ENCODE measurements at regions not wholly inside any gene's neighbourhood (a gene's known extent, or its start where the extent isn't known, plus 50 kb on each side); places are given as distances from the start of the nearest gene placed in this dataset.

- no peak for TF ChIP-seq CTCF (IDR thresholded peaks at IDR 0.05)
- Mint-ChIP-seq H3K4me1 (no peaks in the 10 kb centered on the region), H3K9me3 (no peaks in the 10 kb centered on the region), H3K27ac (no peak overlapping the region), H3K27me3 (no peaks in the 10 kb centered on the region), H3K4me3 (no peak overlapping the region), H3K36me3 (ENCODE audit: low read depth) (no peaks in the 10 kb centered on the region)
- ChIA-PET POLR2A (no interaction called here), CTCF (no interaction called here)
- DNase-seq (no peak), ATAC-seq (ENCODE audit: low read depth) (no peak)
- intact Hi-C loops (cut with micrococcal nuclease): no loop called here
These were observed 258.9 kb downstream of the ICOS start for GRCh38 chr2:204195498-204195897.

GRCh38 chr2:204197336-204198005, 260.9 kb downstream of the ICOS start:
- TF ChIP-seq CTCF (IDR thresholded peaks at IDR 0.05): no peak
- Mint-ChIP-seq H3K27me3 (no peaks in the 10 kb centered on the region), H3K36me3 (ENCODE audit: low read depth) (no peaks in the 10 kb centered on the region), H3K4me1 (no peaks in the 10 kb centered on the region), H3K27ac (no peak overlapping the region), H3K4me3 (no peak overlapping the region), H3K9me3 (no peaks in the 10 kb centered on the region)
- DNase-seq: no peak
- intact Hi-C loops (cut with micrococcal nuclease): no loop called here
- POLR2A ChIA-PET: no interaction called here
- CTCF ChIA-PET: no interaction called here
- ATAC-seq (ENCODE audit: low read depth): no peak

GRCh38 chr2:204199357-204199756, 262.8 kb downstream of the ICOS start:
- H3K27ac Mint-ChIP-seq: no peak overlapping the region
- no peaks in the 10 kb centered on the region for H3K4me1 Mint-ChIP-seq
- POLR2A ChIA-PET: no interaction called here
- no peak for TF ChIP-seq CTCF (IDR thresholded peaks at IDR 0.05)
- no peaks in the 10 kb centered on the region for H3K9me3 Mint-ChIP-seq
- no peaks in the 10 kb centered on the region for H3K36me3 Mint-ChIP-seq (ENCODE audit: low read depth)
- H3K27me3 Mint-ChIP-seq: peaks cover 6% of the 10 kb centered on the region
- CTCF ChIA-PET: no interaction called here
- no peak overlapping the region for H3K4me3 Mint-ChIP-seq
- intact Hi-C loops (cut with micrococcal nuclease): no loop called here
- no peak for ATAC-seq (ENCODE audit: low read depth)
- no peak for DNase-seq

GRCh38 chr2:204201507-204201906, 264.9 kb downstream of the ICOS start:
- no peak for TF ChIP-seq CTCF (IDR thresholded peaks at IDR 0.05)
- Mint-ChIP-seq H3K4me3 (no peak overlapping the region), H3K27ac (no peak overlapping the region), H3K36me3 (ENCODE audit: low read depth) (no peaks in the 10 kb centered on the region), H3K4me1 (no peaks in the 10 kb centered on the region), H3K27me3 (peaks cover 6% of the 10 kb centered on the region), H3K9me3 (no peaks in the 10 kb centered on the region)
- POLR2A ChIA-PET: no interaction called here
- ATAC-seq (ENCODE audit: low read depth) (no peak), DNase-seq (no peak)
- CTCF ChIA-PET: no interaction called here
- intact Hi-C loops (cut with micrococcal nuclease): no loop called here

- no peaks in the 10 kb centered on the region for H3K4me1 Mint-ChIP-seq
- intact Hi-C loops (cut with micrococcal nuclease): no loop called here
- ATAC-seq (ENCODE audit: low read depth): no peak
- TF ChIP-seq CTCF (IDR thresholded peaks at IDR 0.05): no peak
- CTCF ChIA-PET: no interaction called here
- H3K4me3 Mint-ChIP-seq: no peak overlapping the region
- H3K27me3 Mint-ChIP-seq: peaks cover 6% of the 10 kb centered on the region
- no peak for DNase-seq
- no peak overlapping the region for H3K27ac Mint-ChIP-seq
- POLR2A ChIA-PET: no interaction called here
- H3K9me3 Mint-ChIP-seq: no peaks in the 10 kb centered on the region
- H3K36me3 Mint-ChIP-seq (ENCODE audit: low read depth): no peaks in the 10 kb centered on the region
These were observed 265.7 kb downstream of the ICOS start for GRCh38 chr2:204202253-204202652.
